HG02678 (cell line): ENCODE measurements at regions not wholly inside any gene's neighbourhood (a gene's known extent, or its start where the extent isn't known, plus 50 kb on each side); places are given as distances from the start of the nearest gene placed in this dataset.

ENCODE experiments used
- ATAC-seq: cut with Tn5 transposase; IDR thresholded peaks from one replicate; pipeline ENCODE4 v1.9.1; 2021; ENCODE audit warnings: mild to moderate bottlenecking, moderate library complexity; ENCODE audit not compliant: unreplicated experiment

DNA sequence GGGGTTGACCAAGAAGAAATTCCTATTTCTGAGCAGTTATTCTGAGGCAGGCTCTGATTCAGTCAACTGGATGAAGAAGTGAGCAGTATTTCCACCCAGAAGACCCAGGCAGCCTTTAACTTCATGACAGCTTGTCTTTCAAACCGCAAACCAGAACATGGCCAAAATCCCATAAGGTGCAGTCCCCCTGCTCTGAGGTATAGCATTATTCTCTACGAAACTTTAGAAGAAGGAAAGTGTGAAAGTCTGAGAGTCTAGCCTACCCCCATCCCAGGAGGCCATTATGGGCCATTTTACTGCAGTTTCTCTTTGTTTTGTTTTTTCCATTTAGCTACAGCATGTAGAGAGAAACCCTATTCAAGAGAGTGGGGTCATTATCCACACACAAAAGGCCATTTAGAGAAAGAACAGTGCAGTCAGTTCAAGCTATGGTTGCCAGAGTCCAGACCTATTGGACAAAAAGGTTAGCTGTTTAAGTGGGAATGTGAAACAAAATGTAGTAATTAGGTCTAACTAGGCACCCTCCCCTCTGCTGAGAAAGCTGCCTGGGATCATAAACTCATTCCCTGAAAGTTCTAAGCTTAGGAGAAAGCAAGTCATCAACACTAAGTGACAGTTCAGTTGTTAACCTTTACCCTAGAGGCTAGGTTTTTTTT lies 52.1 kb upstream of the RASGEF1B start:
- peak; percentile 82 for ATAC-seq

DNA sequence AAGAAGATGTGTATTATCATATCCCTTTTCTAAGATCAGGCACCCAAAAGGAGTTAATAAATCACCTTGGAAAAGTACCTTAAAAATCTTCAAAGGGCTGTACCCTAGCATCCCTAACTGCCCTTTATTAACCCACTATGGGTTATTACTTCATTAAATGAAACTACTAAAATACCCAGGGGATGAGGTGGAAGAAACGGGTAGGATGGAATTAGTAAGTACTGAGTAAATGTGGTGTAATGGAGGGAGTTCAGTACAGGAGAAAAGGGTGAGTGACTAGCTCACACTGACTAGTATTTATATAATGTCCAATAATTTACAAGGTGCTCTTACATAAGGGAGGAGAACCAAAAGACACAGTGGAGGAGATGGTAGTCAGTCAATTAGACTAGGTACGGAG lies 51.0 kb upstream of the RASGEF1B start:
- peak; percentile 51 for ATAC-seq

- ATAC-seq = no peak
Observed at GRCh38 chr4:81521708-81522107, 50.0 kb upstream of the RASGEF1B start.
